Ovary (tissue), 3 donors: ENCODE measurements at regions not wholly inside any gene's neighbourhood (a gene's known extent, or its start where the extent isn't known, plus 50 kb on each side); places are given as distances from the start of the nearest gene placed in this dataset.

Experiments
- EP300 ChIP-seq: sonication (generic); formaldehyde crosslinking; IDR thresholded peaks from one replicate; pipeline ENCODE4 v1.6.1; 2017; ENCODE audit warnings: antibody characterized with exemption
- POLR2A ChIP-seq: fragments of 450-650 bp; IDR thresholded peaks from one replicate; pipeline ENCODE4 v1.6.1; 2017; ENCODE audit warnings: antibody characterized with exemption, mild to moderate bottlenecking, moderate library complexity
- TF ChIP-seq, protein P1 (sequence below), 3 donors: fragments of 450-650 bp in 2 of 3; fragments of 200-600 bp in 1 of 3; IDR thresholded peaks; one replicate each; pipeline versions ENCODE4 v1.5.1 to v1.8.0; 2016 to 2022; ENCODE audit warnings: antibody characterized with exemption in 3 of 3, mild to moderate bottlenecking in 1 of 3
- donor health status: DM: no; HTN: no; CAD: no.

DNA sequence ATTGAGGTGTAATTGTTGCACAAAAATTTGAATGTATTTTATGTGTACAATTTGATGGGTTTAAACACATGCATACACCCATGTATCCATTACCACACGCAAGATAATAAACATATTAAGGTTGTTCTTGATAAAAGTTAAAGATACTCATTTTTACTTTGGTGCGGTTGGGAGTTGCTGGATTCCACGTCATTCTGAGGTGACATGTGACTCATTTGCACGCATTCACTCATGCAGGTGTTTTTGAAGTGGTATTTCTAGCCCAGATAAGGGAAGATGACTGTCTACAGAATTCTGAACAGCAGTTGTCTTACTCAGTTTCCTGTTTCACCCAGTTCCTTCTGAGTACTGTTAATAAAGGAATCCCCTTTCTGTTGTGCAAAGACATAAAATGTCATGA lies 142.0 kb downstream of the RTL3 start:
- TF ChIP-seq, protein P1, sequence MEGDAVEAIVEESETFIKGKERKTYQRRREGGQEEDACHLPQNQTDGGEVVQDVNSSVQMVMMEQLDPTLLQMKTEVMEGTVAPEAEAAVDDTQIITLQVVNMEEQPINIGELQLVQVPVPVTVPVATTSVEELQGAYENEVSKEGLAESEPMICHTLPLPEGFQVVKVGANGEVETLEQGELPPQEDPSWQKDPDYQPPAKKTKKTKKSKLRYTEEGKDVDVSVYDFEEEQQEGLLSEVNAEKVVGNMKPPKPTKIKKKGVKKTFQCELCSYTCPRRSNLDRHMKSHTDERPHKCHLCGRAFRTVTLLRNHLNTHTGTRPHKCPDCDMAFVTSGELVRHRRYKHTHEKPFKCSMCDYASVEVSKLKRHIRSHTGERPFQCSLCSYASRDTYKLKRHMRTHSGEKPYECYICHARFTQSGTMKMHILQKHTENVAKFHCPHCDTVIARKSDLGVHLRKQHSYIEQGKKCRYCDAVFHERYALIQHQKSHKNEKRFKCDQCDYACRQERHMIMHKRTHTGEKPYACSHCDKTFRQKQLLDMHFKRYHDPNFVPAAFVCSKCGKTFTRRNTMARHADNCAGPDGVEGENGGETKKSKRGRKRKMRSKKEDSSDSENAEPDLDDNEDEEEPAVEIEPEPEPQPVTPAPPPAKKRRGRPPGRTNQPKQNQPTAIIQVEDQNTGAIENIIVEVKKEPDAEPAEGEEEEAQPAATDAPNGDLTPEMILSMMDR (IDR thresholded peaks at IDR 0.05): no peak
- no peak for TF ChIP-seq POLR2A
- TF ChIP-seq EP300: no peak
